K562 (cell line): ENCODE measurements at regions not wholly inside any gene's neighbourhood (a gene's known extent, or its start where the extent isn't known, plus 50 kb on each side); places are given as distances from the start of the nearest gene placed in this dataset.

Experiments used
- CHD2 ChIP-seq: IDR thresholded peaks from 2 replicates; pipeline ENCODE4 v1.6.1; 2011; ENCODE audit warnings: low read depth, low read length
- ELF1 ChIP-seq: fragments of 200-800 bp; sonication (Bioruptor generic); IDR thresholded peaks from 2 replicates; pipeline ENCODE4 v1.6.1; 2016; ENCODE audit warnings: missing genetic modification characterization, missing compliant biosample characterization
- ELF4 ChIP-seq: fragments of 450-650 bp; formaldehyde crosslinking; IDR thresholded peaks from 2 replicates; pipeline ENCODE4 v1.4.0; 2022; ENCODE audit warnings: missing genetic modification characterization
- KDM1A ChIP-seq, 2 experiments: fragments of 450-650 bp; IDR thresholded peaks; 2 replicates each; pipeline ENCODE4 v1.6.1; 2016; ENCODE audit warnings: mild to moderate bottlenecking in 2 of 2
- NCOA2 ChIP-seq, 2 experiments: fragments of 450-650 bp; IDR thresholded peaks; 2 replicates each; pipeline ENCODE4 v1.6.1; 2018; ENCODE audit warnings: mild to moderate bottlenecking in 2 of 2, moderate library complexity in 1 of 2; ENCODE audit not compliant: partially characterized antibody in 2 of 2
- POLR2AphosphoS5 ChIP-seq: IDR thresholded peaks from 2 replicates; pipeline ENCODE4 v1.6.1; 2011; ENCODE audit warnings: mild to moderate bottlenecking, low read depth, low read length, moderate library complexity; ENCODE audit not compliant: control insufficient read depth, insufficient read depth
- TF ChIP-seq, protein P1 (sequence below): fragments of 450-650 bp; IDR thresholded peaks from 2 replicates; pipeline ENCODE4 v1.7.1; 2018; ENCODE audit warnings: mild to moderate bottlenecking, low read depth; ENCODE audit not compliant: partially characterized antibody
- TF ChIP-seq, protein P2 (sequence below), 3 experiments: IDR thresholded peaks in 2 of 3; conservative IDR thresholded peaks in 1 of 3; 2 replicates each; pipeline ENCODE4 v1.5.1; 2011 to 2012; ENCODE audit warnings: low read length in 3 of 3, mild to moderate bottlenecking in 3 of 3, control low read depth in 2 of 3, improper control_type of control experiment in 1 of 3, inconsistent platforms in 1 of 3, low read depth in 1 of 3, mixed read lengths in 1 of 3, moderate library complexity in 1 of 3; ENCODE audit not compliant: insufficient read depth in 2 of 3

DNA sequence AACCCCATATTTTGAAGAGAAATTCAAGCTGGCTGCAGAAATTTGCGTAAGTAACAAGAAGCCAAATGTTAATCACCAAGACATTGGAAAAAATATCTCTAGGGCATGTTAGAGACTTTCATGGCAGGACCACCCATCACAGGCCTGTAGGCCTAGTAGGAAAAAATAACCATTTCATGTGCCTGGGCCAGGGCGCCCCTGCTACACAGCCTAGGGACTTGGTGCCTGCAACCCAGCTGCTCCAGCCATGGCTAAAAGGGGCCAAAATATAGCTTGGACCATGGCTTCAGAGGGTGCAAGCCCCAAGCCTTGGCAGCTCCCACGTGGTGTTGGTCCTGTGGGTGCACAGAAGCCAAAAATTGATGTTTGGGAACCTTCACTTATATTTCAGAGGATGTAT lies 167.7 kb upstream of the NMUR2 start:
- TF ChIP-seq CHD2 (no peak), POLR2AphosphoS5 (no peak), ELF4 (CRISPR knock-in tag) (no peak), ELF1 (tag) (no peak), NCOA2 (IDR thresholded peaks at IDR 0.05; ENCODE audit: partially characterized antibody in 2 of 2) (no peak), KDM1A (IDR thresholded peaks at IDR 0.05) (no peak)
- TF ChIP-seq, protein P1, sequence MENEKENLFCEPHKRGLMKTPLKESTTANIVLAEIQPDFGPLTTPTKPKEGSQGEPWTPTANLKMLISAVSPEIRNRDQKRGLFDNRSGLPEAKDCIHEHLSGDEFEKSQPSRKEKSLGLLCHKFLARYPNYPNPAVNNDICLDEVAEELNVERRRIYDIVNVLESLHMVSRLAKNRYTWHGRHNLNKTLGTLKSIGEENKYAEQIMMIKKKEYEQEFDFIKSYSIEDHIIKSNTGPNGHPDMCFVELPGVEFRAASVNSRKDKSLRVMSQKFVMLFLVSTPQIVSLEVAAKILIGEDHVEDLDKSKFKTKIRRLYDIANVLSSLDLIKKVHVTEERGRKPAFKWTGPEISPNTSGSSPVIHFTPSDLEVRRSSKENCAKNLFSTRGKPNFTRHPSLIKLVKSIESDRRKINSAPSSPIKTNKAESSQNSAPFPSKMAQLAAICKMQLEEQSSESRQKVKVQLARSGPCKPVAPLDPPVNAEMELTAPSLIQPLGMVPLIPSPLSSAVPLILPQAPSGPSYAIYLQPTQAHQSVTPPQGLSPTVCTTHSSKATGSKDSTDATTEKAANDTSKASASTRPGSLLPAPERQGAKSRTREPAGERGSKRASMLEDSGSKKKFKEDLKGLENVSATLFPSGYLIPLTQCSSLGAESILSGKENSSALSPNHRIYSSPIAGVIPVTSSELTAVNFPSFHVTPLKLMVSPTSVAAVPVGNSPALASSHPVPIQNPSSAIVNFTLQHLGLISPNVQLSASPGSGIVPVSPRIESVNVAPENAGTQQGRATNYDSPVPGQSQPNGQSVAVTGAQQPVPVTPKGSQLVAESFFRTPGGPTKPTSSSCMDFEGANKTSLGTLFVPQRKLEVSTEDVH = no peak
- TF ChIP-seq, protein P2, sequence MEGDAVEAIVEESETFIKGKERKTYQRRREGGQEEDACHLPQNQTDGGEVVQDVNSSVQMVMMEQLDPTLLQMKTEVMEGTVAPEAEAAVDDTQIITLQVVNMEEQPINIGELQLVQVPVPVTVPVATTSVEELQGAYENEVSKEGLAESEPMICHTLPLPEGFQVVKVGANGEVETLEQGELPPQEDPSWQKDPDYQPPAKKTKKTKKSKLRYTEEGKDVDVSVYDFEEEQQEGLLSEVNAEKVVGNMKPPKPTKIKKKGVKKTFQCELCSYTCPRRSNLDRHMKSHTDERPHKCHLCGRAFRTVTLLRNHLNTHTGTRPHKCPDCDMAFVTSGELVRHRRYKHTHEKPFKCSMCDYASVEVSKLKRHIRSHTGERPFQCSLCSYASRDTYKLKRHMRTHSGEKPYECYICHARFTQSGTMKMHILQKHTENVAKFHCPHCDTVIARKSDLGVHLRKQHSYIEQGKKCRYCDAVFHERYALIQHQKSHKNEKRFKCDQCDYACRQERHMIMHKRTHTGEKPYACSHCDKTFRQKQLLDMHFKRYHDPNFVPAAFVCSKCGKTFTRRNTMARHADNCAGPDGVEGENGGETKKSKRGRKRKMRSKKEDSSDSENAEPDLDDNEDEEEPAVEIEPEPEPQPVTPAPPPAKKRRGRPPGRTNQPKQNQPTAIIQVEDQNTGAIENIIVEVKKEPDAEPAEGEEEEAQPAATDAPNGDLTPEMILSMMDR (IDR thresholded peaks at IDR 0.05 in 2 of 3, conservative IDR thresholded peaks at IDR 0.05 in 1 of 3; ENCODE audit: insufficient read depth in 2 of 3, low read depth in 1 of 3, low read length in 3 of 3) = no peak
